HK-2 (cell line): ENCODE measurements at regions not wholly inside any gene's neighbourhood (a gene's known extent, or its start where the extent isn't known, plus 50 kb on each side); places are given as distances from the start of the nearest gene placed in this dataset.
"Not testable (repeated sequence)": the region's sequence is repeated elsewhere in the genome, so short reads cannot be mapped to it uniquely, and the experiment has no call there.

ENCODE experiments used
- DNase-seq: peaks from one replicate; pipeline ENCODE4 v3.0.0-alpha.2; 2018; ENCODE audit not compliant: unreplicated experiment

GRCh38 chr15:91356083-91356482 is 256.0 kb downstream of the SV2B start:
- no peak for DNase-seq

DNA sequence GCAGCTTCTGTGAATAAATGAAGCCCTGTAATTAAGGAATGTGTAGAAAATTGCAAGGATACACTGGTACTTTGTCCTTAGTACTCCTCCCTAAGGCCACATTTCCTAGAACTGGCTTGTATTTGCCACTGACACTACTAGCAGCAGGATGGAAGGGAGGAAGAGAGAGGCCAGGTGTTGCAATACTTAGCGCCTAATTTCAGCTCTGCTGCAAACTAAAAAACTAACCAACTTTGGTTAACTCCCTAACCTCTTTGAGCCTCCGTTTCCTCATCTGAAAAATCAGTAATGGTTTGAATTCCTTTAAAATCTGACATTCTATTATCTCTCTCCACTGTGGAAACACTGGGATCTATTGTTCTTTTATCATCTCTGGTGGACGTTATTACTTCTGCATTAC is 257.0 kb downstream of the SV2B start:
- DNase-seq = no peak

DNA sequence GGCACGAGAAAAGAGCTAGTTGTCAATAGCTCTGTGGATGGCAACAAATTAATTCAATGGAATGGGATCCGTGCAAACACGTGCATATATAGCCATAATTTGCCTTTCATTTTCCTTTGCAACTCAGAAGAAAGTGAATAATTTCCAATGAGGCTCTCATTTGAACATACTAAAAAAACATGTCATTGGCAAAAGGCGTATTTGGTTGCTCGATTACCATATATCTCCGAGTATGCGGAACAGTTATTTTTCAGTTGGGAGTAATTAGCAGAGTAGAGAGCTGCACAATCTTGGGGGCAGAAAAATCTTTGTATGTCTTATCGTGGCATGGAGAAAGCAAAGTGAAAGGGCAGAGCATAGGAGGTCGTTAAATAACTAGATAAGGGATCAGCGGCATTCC is 257.4 kb downstream of the SV2B start:
- DNase-seq = no peak

DNA sequence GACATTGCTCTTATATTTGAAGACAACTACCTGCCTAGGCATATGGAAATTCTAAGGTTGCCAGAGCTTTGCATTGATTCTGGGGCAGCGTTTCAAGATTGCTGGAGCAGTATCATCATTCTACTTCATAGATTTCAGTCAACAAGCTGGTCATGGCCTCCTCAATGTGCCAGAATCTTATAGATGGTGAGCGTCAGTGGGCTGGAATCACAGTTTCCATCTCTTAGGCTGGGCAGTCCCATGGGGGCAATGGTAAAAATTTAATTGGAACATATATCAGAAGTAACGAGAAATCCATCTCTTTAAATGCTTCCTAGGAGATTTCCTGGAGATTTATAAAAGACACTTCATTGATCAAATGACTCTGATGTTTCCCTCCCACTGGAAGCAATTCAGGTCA is 258.3 kb downstream of the SV2B start:
- no peak for DNase-seq

DNA sequence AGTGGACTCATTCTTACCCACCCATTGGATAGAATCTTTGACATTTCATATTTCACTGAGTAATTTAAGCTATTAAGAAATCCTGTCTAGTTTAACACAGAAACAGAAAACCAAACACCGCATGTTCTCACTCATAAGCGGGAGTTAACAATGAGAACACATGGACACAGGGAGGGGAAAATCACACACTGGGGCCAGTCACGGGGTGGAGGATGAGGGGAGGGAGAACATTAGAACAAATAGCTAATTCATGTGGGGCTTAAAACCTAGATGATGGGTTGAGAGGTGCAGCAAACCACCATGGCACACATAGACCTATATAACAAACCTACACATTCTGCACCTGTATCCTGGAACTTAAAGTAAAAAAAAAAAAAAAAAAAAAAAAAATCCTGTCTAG is 261.6 kb downstream of the SV2B start:
- DNase-seq = not testable (repeated sequence)

DNA sequence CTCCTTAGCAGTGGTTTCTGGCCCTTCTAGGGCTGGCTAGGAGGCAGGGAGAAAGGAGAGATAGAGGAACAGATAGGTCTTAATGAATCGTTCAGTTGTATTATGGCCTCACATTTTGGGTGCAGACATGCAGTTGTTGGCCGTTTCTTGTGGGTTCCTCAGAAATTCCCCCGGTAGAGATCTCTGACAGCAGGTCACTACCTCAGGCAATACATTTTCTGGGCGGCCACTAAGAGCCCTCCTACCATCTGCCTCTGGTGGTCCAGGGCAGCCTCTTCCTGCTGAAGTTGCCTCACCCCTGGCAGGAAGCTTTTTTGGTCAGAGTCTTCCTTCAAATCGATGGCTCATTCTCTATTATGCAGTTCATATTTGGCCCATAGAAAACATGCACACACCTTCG is 266.1 kb downstream of the SV2B start:
- no peak for DNase-seq

GRCh38 chr15:91368611-91369010 is 268.6 kb downstream of the SV2B start:
- no peak for DNase-seq

DNA sequence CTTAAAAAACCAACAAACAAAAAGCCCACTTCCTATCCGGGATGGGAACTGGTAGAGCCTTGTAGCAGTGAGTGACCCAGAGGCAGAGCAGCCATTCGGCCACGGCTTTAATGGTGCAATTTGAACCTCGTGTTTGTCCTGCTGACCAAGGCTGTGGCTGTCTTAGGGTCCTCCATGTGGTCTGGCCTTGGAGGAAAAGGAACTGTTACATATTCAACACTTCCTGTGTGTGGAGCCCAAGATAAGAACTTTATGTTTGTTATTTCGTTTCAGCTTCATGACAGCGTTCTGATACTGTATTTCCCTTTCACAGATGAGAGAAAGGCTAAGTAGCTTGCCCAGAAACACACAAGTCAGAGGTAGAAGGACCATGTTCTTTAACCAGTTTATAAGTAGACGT is 269.8 kb downstream of the SV2B start:
- DNase-seq = no peak

- DNase-seq = not testable (repeated sequence)
Observed at GRCh38 chr15:91371345-91371744, 271.3 kb downstream of the SV2B start.

DNA sequence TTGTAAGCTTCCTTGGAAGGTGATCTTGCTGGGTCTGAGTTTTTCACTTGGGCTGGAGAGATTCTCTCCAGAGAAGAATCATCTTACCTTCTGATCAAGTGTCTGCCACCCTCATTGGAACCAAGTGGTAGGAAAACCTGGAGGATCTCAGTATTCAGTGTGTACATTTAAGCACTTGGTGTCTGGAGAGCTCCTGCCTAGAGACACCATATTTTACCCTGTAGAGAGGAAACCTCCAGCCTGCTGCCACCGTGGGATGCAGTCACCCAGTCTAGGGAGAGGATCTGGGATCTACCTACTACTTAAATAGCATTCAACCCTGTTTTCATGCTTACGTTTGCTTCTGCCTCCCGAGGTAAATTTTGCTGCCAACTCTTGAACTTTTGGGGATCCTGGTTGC is 274.3 kb downstream of the SV2B start:
- DNase-seq = no peak

DNA sequence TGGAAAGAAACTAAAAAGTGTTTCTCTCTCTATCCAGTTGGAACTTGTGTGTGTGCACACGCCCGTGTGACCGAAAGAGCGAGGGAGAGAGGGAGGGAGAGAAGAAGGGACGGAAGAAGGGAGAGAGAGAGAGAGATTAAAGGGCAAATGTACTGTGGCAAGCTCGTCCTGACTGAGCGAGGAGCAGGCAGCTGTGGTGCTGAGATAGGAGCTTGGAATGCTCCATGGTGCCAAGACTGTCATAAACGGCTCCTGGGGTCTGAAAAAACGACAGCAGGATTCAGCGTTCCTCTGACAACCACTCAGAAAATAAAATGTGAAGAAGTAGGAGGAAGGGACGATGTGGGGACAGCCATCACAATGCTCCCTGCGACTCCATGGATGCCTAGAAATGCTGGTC is 276.0 kb downstream of the SV2B start:
- no peak for DNase-seq

DNA sequence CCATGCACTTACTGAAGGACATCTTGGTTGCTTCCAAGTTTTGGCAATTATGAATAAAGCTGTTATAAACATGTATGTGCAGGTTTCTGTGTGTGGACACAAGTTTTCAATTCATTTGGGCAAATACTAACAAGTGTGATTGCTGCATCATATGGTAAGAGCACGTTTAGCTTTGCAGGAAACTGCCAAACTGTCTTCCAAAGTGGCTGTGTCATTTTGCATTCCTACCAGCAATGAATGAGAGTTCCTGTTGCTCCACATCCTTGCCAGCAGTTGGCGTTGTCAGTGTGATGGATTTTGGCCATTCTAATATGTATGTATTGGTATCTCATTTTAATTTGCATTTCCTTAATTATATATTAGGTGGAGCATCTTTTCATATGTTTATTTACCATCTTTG is 280.1 kb downstream of the SV2B start:
- no peak for DNase-seq

DNA sequence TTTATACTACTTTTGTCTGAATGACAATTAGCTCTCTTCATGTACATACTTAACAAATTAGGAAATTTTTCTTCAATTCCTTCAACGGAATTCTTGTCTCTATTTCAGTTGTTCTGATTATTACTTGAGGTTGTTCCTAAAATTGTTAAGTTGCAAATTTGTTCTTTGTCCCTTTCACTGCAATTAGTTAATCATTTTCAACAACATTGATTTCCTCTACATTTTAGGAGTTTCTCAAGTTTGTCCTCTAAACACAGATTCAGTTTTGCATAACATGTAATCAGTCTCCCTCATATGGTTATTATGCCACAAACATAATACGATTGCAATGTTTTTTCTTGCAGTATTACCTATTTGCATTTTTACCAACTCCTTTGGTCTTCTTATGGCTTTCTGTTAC is 283.5 kb downstream of the SV2B start:
- DNase-seq = no peak

- DNase-seq = no peak
Observed at GRCh38 chr15:91384189-91384730, 284.2 kb downstream of the SV2B start.

DNA sequence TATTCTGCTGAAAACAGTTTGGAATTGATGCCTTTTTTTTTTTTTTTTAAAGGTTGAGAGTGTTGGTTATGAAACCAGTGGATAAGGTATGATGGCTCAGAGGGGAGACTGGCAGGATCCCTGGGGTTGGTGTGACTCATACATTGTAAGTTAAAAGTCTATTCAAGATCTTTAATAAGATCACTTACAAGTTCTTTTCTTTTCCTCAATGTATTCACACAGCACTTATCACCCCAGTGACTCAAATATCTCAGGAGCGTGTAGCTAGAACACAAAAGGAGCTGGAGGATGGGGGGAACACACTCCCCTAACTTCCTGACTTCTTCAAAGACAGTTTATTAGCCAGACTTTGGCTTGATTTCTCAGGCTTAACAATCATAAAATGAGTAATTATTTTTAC is 285.3 kb downstream of the SV2B start:
- DNase-seq = no peak

GRCh38 chr15:91393186-91393585 is 293.1 kb downstream of the SV2B start:
- no peak for DNase-seq

DNA sequence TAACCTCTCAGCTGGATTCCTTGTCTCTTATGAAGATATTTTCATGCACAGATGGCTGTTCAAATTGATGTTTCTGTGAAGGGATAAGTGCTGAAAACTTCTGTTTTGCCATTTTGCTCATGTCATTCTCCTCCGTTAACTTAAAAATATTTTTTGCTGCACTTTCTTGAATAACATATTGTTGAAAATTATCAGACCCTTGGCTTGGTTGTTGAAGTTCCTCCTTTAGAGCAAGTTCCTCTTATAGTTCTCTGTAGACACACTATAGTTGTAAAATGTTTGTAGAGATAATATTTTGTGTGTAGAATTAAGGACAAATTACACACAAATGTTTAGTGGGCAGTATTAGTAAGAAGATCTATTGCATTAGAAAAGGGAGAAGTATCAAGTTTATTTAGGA is 300.4 kb downstream of the SV2B start:
- DNase-seq = no peak

- no peak for DNase-seq
Observed at GRCh38 chr15:91407269-91407889, 307.3 kb downstream of the SV2B start.

DNA sequence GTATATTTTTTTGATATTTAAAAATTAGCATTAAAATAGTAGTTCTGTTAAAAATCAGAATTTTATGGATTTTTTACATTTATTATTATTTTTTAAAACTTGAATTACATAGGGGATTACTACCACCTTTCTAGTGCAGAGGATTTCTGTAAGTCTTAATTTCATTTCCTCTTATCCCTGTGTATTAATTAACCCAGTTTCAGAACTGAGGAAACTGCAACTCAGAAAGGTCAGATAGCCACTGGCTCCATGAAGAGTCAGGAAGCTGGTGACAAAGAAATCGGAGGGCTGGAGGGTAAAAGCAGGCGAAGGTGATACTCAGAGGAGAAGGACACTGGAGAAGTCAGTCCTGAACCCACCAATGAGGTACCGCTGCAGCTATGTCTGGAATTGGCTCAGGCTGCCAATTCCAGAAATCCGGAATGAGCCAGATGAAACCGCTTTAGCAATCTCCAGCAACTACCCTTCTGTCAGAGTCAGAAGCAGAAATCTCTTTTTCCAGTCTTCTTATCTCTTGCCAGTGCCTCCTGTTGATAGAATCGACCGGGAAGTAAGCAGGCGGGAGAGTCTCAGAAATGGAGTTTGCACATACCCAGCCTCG is 308.5 kb downstream of the SV2B start:
- DNase-seq = no peak

DNA sequence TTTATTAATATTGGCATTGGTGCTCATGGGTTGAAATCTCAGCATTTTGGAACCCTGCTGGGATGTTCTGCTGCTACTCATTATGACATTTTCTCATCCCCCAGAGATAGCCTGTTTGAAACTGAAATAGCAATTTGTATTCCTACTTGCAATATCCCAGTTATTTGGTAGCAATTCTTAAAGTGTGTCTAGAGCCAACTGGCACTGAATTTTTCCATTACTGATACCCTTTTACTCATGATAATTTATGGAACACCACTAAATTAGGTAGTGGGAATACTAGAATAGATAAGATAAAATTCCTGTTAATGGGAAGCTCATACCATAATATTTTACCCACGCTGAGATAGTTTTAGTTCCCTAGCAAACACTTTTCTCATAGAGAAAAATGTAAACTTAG is 309.3 kb downstream of the SV2B start:
- no peak for DNase-seq

DNA sequence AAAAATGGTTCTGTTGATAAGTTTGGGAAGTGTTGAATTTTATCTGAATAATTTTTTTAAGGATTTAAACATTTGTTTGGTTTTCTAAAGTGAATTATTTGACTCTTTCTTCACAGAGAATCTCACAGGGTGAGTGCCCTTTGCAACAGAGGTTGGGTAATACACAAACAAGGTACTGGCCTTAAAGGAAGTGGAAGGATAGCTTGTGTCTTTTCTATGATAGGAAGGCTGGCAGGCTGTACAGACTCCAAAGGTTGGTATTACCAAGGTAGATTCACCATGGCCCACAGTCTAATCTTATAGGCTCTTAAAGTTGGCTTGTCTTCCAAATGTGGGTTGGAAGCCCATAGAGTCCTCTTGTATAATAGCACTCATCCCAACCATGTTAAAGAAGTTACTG is 311.5 kb downstream of the SV2B start:
- no peak for DNase-seq

DNA sequence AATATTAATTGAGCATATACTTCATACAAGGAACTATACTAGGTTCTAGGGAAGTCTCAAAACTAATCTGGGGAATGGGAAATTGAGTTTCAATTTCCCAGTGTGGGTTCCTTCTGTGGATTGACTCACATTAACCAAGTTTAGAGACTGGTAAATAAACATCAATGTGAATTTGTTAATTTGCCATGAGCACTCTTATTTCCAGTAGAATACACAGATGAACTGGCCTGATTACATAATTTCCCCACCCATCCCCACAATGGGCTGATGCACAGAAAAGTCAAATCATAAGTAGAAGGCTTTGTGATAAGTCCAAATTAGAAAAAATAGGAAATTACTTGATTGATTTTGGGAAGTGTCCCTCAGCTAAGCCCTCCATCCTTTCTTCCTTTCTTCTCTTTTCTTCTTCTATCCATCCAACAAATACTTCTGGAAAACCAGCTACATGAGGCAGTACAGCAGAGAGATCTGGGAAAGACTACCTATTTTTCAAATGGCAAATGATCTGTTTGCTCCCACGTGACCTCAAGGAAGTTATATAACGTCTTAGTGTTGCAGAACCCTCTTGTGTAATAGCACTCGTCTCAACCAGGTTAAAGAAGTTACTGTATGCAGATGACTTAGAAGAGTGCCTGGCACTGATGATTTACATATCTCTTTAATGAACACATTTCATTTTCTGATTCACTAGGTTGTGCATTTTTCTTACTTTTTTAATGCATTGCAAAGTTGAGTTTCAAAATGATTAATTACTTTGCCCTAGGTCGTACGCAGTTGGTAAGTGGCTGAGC is 312.3 kb downstream of the SV2B start:
- no peak for DNase-seq

DNA sequence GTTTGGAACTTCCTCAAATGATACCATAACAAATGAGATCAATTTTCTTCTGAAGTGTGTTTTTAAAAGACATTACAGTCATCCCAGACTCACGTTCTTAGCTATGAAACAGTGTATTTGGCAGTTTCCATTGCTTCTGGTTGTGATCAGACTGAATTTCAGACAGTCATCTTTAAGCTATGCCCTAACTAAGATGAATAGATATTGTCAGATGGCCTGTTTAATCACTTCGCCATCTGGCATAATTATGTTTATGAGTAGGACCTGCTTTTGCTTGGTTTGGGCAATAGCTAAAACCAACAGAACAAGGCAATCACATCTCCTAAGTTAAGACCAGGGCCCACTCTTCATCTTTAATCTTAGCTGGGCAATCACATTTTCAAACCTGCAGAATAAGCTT is 313.1 kb downstream of the SV2B start:
- no peak for DNase-seq
